GM18861 (cell line): ENCODE measurements at regions not wholly inside any gene's neighbourhood (a gene's known extent, or its start where the extent isn't known, plus 50 kb on each side); places are given as distances from the start of the nearest gene placed in this dataset.

ENCODE experiments used
- ATAC-seq: cut with Tn5 transposase; IDR thresholded peaks from one replicate; pipeline ENCODE4 v1.9.1; 2021; ENCODE audit not compliant: unreplicated experiment

- no peak for ATAC-seq
Measured at GRCh38 chr13:54841682-54842081, 1813.1 kb downstream of the OLFM4 start.

GRCh38 chr13:54845351-54845965, 1816.8 kb downstream of the OLFM4 start:
- ATAC-seq: no peak

GRCh38 chr13:54852831-54853230, 1824.2 kb downstream of the OLFM4 start:
- ATAC-seq: no peak

GRCh38 chr13:54859827-54860226, 1831.2 kb downstream of the OLFM4 start:
- no peak for ATAC-seq

- no peak for ATAC-seq
Measured at GRCh38 chr13:54875111-54875510, 1846.5 kb downstream of the OLFM4 start.

- ATAC-seq: no peak
Measured at GRCh38 chr13:54879036-54879435, 1850.4 kb downstream of the OLFM4 start.

GRCh38 chr13:54884682-54885081, 1856.1 kb downstream of the OLFM4 start:
- ATAC-seq: no peak

- no peak for ATAC-seq
Measured at GRCh38 chr13:54890976-54891375, 1862.4 kb downstream of the OLFM4 start.

- ATAC-seq: no peak
Measured at GRCh38 chr13:54901316-54901715, 1872.7 kb downstream of the OLFM4 start.

- ATAC-seq: no peak
Measured at GRCh38 chr13:54912367-54912766, 1883.8 kb downstream of the OLFM4 start.

- no peak for ATAC-seq
Measured at GRCh38 chr13:54913668-54914067, 1885.1 kb downstream of the OLFM4 start.

- ATAC-seq: no peak
Measured at GRCh38 chr13:54927538-54927937, 1898.9 kb downstream of the OLFM4 start.

GRCh38 chr13:54928071-54928470, 1899.5 kb downstream of the OLFM4 start:
- no peak for ATAC-seq

- ATAC-seq: no peak
Measured at GRCh38 chr13:54934121-54934520, 1905.5 kb downstream of the OLFM4 start.

- no peak for ATAC-seq
Measured at GRCh38 chr13:54945973-54946372, 1917.4 kb downstream of the OLFM4 start.

GRCh38 chr13:54949735-54950134, 1921.1 kb downstream of the OLFM4 start:
- no peak for ATAC-seq

- no peak for ATAC-seq
Measured at GRCh38 chr13:54950546-54950945, 1921.9 kb downstream of the OLFM4 start.

- no peak for ATAC-seq
Measured at GRCh38 chr13:54953786-54954185, 1925.2 kb downstream of the OLFM4 start.

GRCh38 chr13:54958781-54959180, 1930.2 kb downstream of the OLFM4 start:
- no peak for ATAC-seq

- ATAC-seq: no peak
Measured at GRCh38 chr13:54965881-54966280, 1937.3 kb downstream of the OLFM4 start.

GRCh38 chr13:54972838-54973237, 1944.2 kb downstream of the OLFM4 start:
- ATAC-seq: no peak

- ATAC-seq: no peak
Measured at GRCh38 chr13:54975676-54976075, 1947.1 kb downstream of the OLFM4 start.

- no peak for ATAC-seq
Measured at GRCh38 chr13:54980651-54981050, 1952.0 kb downstream of the OLFM4 start.
